Adrenal gland (tissue), 9 donors: ENCODE measurements at regions not wholly inside any gene's neighbourhood (a gene's known extent, or its start where the extent isn't known, plus 50 kb on each side); places are given as distances from the start of the nearest gene placed in this dataset.

Experiments
- DNase-seq, 7 donors: peaks; one replicate each; pipeline ENCODE4 v3.0.0-alpha.2; 2019 to 2020
- H3K27ac ChIP-seq, 5 donors: fragments of 200-600 bp; sonication (generic) in 4 of 5; 1 replicate in 3 of 5; 2 replicates in 2 of 5; pipeline versions ENCODE4 v1.5.1 to v1.8.0; 2016 to 2020; ENCODE audit warnings: mild to moderate bottlenecking in 1 of 5
- H3K27me3 ChIP-seq: fragments of 200-600 bp; 2 replicates; pipeline ENCODE4 v1.8.0; 2021
- H3K36me3 ChIP-seq, 2 donors: fragments of 200-600 bp; replicated peaks in 1 of 2; 1 replicate in 1 of 2; 2 replicates in 1 of 2; pipeline versions ENCODE4 v1.5.1 to v1.8.0; 2018 to 2022
- H3K4me1 ChIP-seq, 2 donors: fragments of 200-600 bp; replicated peaks in 1 of 2; 1 replicate in 1 of 2; 2 replicates in 1 of 2; pipeline versions ENCODE4 v1.5.1 to v1.8.0; 2018 to 2021
- H3K4me3 ChIP-seq, 4 donors: fragments of 200-600 bp; sonication (generic) in 3 of 4; one replicate each; pipeline ENCODE4 v1.5.1; 2016 to 2018
- H3K9me3 ChIP-seq, 3 donors: fragments of 200-600 bp; sonication (generic) in 1 of 3; replicated peaks in 1 of 3; 1 replicate in 2 of 3; 2 replicates in 1 of 3; pipeline versions ENCODE4 v1.5.1 to v1.8.0; 2016 to 2021
- CTCF ChIP-seq, 6 experiments: fragments of 450-650 bp in 4 of 6; fragments of 200-600 bp in 2 of 6; sonication (generic) in 1 of 6; IDR thresholded peaks; 1 replicate in 5 of 6; 2 replicates in 1 of 6; pipeline versions ENCODE4 v1.5.1 to v1.8.0; 2016 to 2021; ENCODE audit warnings: antibody characterized with exemption in 6 of 6, mild to moderate bottlenecking in 2 of 6, moderate library complexity in 1 of 6
- POLR2A ChIP-seq, 2 donors: fragments of 450-650 bp; IDR thresholded peaks; one replicate each; pipeline ENCODE4 v1.6.1; 2017; ENCODE audit warnings: antibody characterized with exemption in 2 of 2, mild to moderate bottlenecking in 2 of 2, moderate library complexity in 1 of 2
- WGBS, 4 donors: extraction: QIAGEN DNeasy Blood & Tissue Kit in 2 of 4; methylation state at CpG; one replicate each; pipeline versions ENCODE4 v1.1.5 to v1.1.7; 2013 to 2017; 5-methylcytosine and 5-hydroxymethylcytosine counted together
- intact Hi-C, 2 donors: fragments of 100-400 bp; cut with DNase I; formaldehyde crosslinking; loops; one replicate each; pipeline versions ENCODE4 v1.14.1 to v1.15.0; 2022 to 2023
- donor health status: healthy with polysubstance abuse.
- donor health status: Bipolar disorder and iron deficiency.
- donor health status: DM: yes; HTN: yes; CAD: no.
- donor health status: DM: no; HTN: no; CAD: no.
- donor health status: DM: no; HTN: no; CAD: no.

- H3K9me3 ChIP-seq = no peaks in the 10 kb centered on the region
- no peaks in the 10 kb centered on the region for H3K36me3 ChIP-seq
- H3K27ac ChIP-seq = no peak overlapping the region
- no peak for DNase-seq
- TF ChIP-seq POLR2A (IDR thresholded peaks at IDR 0.05) = no peak
- no peak for TF ChIP-seq CTCF (IDR thresholded peaks at IDR 0.05)
- 89 to 95% (median 94%) methylated on average over 4 of the region's 4 CpGs for WGBS, 4 donors
- no peaks in the 10 kb centered on the region for H3K4me1 ChIP-seq
- H3K4me3 ChIP-seq = no peak overlapping the region
- H3K27me3 ChIP-seq = no peaks in the 10 kb centered on the region
- intact Hi-C loops = no loop called here
Measured at GRCh38 chr4:141833209-141833608, 196.8 kb downstream of the IL15 start.

GRCh38 chr4:141840299-141840986 lies 204.1 kb downstream of the IL15 start:
- Histone ChIP-seq H3K27me3 (no peaks in the 10 kb centered on the region), H3K4me3 (no peak overlapping the region), H3K36me3 (no peaks in the 10 kb centered on the region), H3K27ac (no peak overlapping the region), H3K4me1 (no peaks in the 10 kb centered on the region), H3K9me3 (no peaks in the 10 kb centered on the region)
- 89 to 92% (median 92%) methylated on average over 9 of the region's 9 CpGs for WGBS, 4 donors
- no peak for TF ChIP-seq POLR2A (IDR thresholded peaks at IDR 0.05)
- TF ChIP-seq CTCF (IDR thresholded peaks at IDR 0.05) = no peak
- intact Hi-C loops = no loop called here
- no peak for DNase-seq

- intact Hi-C loops = no loop called here
- no peak overlapping the region for H3K27ac ChIP-seq
Measured at GRCh38 chr4:141843136-141843535, 206.8 kb downstream of the IL15 start.

GRCh38 chr4:141845901-141846300 lies 209.5 kb downstream of the IL15 start:
- Histone ChIP-seq H3K27me3 (no peaks in the 10 kb centered on the region), H3K9me3 (no peaks in the 10 kb centered on the region), H3K27ac (no peak overlapping the region), H3K4me1 (no peaks in the 10 kb centered on the region), H3K36me3 (no peaks in the 10 kb centered on the region), H3K4me3 (no peak overlapping the region)
- TF ChIP-seq POLR2A (IDR thresholded peaks at IDR 0.05) (no peak), CTCF (IDR thresholded peaks at IDR 0.05) (no peak)
- intact Hi-C loops = no loop called here
- no peak for DNase-seq

More at GRCh38 chr4:141843136-141843535, 206.8 kb downstream of the IL15 start:
- Histone ChIP-seq H3K27me3 (no peaks in the 10 kb centered on the region), H3K4me3 (no peak overlapping the region), H3K4me1 (no peaks in the 10 kb centered on the region), H3K36me3 (no peaks in the 10 kb centered on the region), H3K9me3 (no peaks in the 10 kb centered on the region)
- DNase-seq = no peak
- 54 to 64% (median 61%) methylated on average over 2 of the region's 2 CpGs for WGBS, 4 donors
- no peak for TF ChIP-seq CTCF (IDR thresholded peaks at IDR 0.05)
- no peak for TF ChIP-seq POLR2A (IDR thresholded peaks at IDR 0.05)
